GM21576 (cell line): ENCODE measurements at regions not wholly inside any gene's neighbourhood (a gene's known extent, or its start where the extent isn't known, plus 50 kb on each side); places are given as distances from the start of the nearest gene placed in this dataset.
"Not testable (repeated sequence)": the region's sequence is repeated elsewhere in the genome, so short reads cannot be mapped to it uniquely, and the experiment has no call there.

Experiments used
- ATAC-seq: cut with Tn5 transposase; IDR thresholded peaks from one replicate; pipeline ENCODE4 v1.9.1; 2021; ENCODE audit warnings: mild to moderate bottlenecking, moderate library complexity; ENCODE audit not compliant: unreplicated experiment

GRCh38 chr14:25444381-25444780 lies 394.4 kb upstream of the STXBP6 start:
- ATAC-seq, result no peak

- not testable (repeated sequence) for ATAC-seq
These were observed 390.4 kb upstream of the STXBP6 start for GRCh38 chr14:25440382-25440781.

GRCh38 chr14:25436906-25437305 lies 387.0 kb upstream of the STXBP6 start:
- ATAC-seq, result no peak

- ATAC-seq, result no peak
These were observed 386.4 kb upstream of the STXBP6 start for GRCh38 chr14:25436288-25436875.

- ATAC-seq, result no peak
These were observed 381.5 kb upstream of the STXBP6 start for GRCh38 chr14:25431211-25432076.

GRCh38 chr14:25430808-25431207 lies 380.9 kb upstream of the STXBP6 start:
- no peak for ATAC-seq

GRCh38 chr14:25412998-25413397 lies 363.1 kb upstream of the STXBP6 start:
- ATAC-seq, result no peak

- ATAC-seq, result no peak
These were observed 362.1 kb upstream of the STXBP6 start for GRCh38 chr14:25411781-25412757.

GRCh38 chr14:25406818-25407217 lies 356.9 kb upstream of the STXBP6 start:
- no peak for ATAC-seq

GRCh38 chr14:25400607-25401206 lies 350.8 kb upstream of the STXBP6 start:
- ATAC-seq, result no peak

- no peak for ATAC-seq
These were observed 346.2 kb upstream of the STXBP6 start for GRCh38 chr14:25396128-25396527.

- ATAC-seq, result no peak
These were observed 344.9 kb upstream of the STXBP6 start for GRCh38 chr14:25394791-25395391.

- no peak for ATAC-seq
These were observed 344.4 kb upstream of the STXBP6 start for GRCh38 chr14:25394356-25394755.

GRCh38 chr14:25389948-25390347 lies 340.0 kb upstream of the STXBP6 start:
- ATAC-seq, result no peak

GRCh38 chr14:25381498-25381897 lies 331.6 kb upstream of the STXBP6 start:
- ATAC-seq, result no peak

- no peak for ATAC-seq
These were observed 325.7 kb upstream of the STXBP6 start for GRCh38 chr14:25375639-25376038.

- ATAC-seq, result no peak
These were observed 321.1 kb upstream of the STXBP6 start for GRCh38 chr14:25371068-25371467.

- not testable (repeated sequence) for ATAC-seq
These were observed 320.1 kb upstream of the STXBP6 start for GRCh38 chr14:25370057-25370456.

GRCh38 chr14:25358330-25358729 lies 308.4 kb upstream of the STXBP6 start:
- ATAC-seq, result no peak

GRCh38 chr14:25351269-25351668 lies 301.3 kb upstream of the STXBP6 start:
- ATAC-seq, result no peak
